ENCODE measurements at regions not wholly inside any gene's neighbourhood (a gene's known extent, or its start where the extent isn't known, plus 50 kb on each side); places are given as distances from the start of the nearest gene placed in this dataset.

DNA sequence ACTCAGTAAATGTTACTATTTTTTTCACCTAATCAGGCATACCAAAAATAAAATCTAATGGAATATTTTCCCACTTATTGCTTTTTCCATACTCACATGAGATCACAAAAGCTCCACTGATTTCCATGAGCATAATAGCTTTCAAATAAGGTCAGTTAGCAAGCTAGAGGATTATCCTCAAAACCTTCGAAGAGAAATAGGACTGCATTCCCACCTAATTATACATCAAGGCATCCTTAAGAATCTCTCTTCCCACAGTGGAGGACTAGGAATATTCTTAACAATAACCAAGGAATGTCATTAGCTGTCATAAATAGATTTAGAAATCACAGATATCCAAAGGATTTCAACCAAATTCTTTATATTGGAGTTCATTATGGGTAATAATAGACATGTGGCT, 127.9 kb upstream of the STT3B start:
- no peak for DNase-seq

DNA sequence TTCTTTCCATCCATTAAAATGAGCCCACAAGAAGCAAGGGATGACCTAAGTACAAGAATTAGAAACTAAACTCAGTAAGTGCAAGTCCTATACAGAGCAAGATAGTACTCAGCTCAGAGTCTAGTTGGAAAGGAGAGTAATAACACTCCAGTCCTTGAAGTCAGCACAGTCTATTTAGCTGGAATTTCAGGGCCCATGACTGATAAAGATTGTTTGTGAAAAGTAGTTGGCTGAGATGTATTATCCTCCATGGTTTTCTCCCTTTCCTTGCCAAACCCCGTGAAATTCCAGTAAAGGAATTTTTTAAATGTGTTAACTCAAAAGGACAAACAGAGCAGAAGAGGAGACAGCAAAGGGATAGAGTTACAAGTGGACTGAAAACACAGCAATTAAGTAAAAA, 127.2 kb upstream of the STT3B start:
- no peak for DNase-seq

DNA sequence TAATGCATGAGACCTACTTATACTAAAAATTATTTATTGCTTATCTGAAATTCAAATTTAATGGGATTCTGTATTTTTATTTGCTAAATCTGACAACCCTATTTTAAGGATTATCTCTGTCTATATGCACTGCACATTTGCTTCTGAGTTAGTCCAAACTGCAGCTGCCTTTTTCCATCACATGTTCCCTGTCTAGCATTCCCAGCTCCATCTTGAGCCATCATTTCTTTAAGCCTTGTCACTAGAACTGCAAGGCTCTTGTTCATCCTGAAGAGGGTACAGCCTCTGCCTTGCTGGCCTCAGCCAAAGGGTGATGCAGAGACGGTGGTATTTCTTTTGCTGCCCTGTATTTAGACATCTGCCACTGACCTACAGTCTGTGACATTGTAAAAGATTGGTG, 125.8 kb upstream of the STT3B start:
- DNase-seq, result no peak

DNA sequence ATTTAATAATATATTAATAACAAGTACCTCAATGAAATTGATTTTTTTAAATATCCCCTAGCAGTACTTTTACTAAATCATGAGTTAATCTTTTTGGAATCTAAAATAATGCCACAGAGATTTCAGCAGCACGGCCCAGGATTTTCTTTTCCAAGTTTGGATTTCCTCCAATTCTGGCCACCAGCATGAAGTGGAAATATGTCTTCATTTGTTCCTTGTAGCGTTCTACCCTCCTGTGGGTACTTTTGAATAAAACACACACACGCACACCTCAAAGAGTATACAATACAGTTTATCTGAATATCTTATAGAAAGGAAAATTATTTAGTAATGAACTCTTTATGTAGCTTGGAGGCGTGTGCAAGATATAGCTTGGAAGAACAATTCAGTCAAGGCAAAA, 125.1 kb upstream of the STT3B start:
- DNase-seq, result no peak

DNA sequence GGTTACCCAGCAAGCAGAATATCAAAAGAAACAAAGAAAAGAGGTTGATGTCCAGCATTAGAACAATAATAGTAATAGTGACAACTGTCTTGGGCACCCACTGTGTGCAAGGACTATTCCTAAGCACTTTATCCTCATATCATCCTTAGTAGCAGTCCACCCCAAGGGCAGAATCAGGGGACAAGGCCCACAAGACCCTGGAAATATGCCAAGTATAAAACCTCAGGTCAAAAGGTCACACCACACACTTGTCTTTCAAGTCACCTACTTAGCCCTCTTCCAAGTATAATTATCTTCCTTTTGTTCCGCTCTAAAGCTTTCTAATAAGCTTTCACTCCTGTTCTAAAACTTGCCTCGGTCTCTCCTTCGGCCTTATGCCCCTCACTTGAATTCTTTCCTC, 124.0 kb upstream of the STT3B start:
- DNase-seq, result no peak

DNA sequence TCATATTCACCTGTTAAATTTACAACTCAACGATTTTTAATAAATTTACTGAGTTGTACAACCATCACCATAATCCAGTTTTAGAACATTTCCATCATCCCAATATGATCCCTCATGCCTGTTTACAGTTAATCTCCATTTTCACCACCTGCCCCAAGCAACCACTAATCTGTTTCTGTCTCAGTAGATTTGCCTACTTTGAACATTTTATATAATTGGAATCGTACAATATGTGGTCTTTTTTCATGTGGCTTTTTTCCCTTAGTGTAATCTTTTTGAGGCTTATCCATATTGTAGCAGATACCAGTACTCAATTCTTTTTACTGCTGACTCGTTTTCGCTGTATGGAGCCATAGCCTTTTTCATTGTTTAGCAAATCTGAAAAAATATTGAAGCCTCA, 123.3 kb upstream of the STT3B start:
- DNase-seq, result no peak

DNA sequence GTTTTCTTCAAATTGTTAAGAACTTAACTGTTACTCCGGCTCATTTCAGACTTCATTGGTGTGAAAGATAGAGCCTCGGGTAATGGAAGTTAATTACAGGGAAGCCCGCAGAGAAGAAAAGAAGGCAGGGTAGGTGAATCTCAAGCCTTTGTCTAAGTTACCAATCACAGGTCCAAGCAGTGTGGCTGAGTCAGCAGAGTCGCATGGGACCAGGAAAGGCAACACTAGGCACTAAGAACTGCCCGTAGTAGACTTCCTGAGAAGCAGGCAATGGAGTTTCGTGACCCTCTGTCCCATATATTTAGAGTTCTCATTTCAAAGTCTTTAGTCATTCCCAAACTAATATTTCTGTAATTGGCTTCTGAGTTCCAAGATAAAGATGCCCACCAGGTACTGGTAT, 122.9 kb upstream of the STT3B start:
- no peak for DNase-seq

DNA sequence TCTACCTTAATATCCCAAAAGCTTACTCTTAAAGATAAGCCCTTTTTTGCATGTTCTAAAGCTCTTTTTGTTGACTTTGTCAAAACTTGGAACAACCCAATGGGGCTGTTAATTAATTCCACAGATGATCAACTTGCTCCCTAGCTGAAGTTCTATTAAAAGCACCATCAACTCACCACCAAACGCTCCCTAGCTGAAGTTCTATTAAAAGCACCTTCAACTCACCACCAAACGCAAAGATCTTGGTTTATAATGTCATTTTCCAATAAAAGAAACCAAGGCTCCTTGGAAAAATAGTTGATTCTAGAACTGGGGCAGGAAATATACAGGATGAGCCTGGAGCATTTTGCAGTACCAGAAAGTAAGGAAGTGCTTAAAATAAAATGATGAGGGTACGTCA, 122.3 kb upstream of the STT3B start:
- DNase-seq, result no peak

DNA sequence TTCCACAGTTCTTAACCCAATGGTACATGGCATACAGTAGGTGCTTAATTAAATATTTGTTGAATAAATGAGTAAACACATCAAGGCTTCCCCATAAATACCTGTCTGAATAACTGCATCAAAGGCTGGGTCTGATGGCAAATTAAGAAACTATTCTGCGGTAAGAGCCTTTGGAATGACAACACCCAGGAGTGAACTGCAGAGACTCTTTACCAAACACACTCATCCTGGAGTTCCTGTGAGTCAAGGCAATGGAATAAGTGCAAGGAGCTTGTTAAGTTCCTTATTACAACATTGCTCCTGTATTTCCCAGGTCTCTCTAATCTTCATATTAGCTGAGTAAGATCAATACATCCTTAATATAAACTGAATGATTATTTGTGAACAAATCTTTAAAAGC, 119.9 kb upstream of the STT3B start:
- no peak for DNase-seq

DNA sequence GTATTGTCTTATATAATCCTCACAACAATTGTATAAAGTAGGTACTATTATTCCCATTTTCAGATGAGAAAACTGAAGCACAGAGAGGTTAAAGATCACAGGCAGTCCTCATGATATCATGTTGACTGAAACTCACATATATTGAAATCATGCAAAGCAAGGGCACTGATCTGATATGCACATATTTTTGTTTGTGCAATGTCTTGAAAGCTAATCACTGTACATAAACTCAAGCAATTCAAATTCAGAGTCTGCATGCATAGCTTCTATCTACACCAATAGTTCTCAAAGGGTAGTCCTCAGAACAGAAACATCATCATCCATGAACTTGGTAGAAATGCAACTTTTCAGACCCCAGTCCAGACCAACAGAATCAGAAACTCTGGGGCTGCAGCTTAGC, 119.2 kb upstream of the STT3B start:
- no peak for DNase-seq

DNA sequence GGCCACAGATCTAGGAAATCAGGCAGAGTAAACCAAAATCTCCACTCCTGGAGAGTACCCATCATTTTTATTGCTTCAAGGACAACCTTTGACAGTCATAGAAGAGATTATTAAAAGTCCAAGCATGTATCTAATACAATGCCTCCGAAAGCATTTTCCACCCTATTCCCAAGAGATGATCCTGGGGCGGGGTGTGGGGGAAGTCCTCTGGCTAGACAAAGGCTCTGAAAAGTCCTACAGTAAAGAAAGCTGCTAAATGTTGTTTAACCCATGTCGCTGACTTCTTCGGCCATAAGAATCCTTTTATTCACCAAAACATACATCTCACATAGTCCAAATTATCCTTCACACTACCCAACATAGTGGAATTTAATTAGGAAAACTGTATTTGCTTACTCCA, 115.7 kb upstream of the STT3B start:
- no peak for DNase-seq

DNA sequence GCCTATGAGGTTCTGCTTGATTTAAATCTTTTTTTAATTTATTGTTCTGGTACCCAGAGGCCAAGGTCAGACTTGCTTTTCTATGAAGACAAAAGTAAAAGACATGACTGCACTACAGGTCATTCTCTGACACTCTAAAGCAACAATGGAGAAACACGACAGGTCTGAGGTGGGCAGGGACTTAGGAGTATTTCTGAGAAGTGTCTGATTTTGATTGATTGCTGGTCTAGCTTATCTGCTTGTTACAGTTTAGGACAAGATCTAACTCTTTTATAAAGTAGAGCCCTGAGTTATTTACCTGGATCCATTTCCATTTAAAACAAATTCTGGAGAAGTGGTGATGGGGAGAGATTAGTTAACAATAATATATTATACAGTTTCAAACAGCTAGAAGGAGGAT, 115.2 kb upstream of the STT3B start:
- DNase-seq, result no peak

DNA sequence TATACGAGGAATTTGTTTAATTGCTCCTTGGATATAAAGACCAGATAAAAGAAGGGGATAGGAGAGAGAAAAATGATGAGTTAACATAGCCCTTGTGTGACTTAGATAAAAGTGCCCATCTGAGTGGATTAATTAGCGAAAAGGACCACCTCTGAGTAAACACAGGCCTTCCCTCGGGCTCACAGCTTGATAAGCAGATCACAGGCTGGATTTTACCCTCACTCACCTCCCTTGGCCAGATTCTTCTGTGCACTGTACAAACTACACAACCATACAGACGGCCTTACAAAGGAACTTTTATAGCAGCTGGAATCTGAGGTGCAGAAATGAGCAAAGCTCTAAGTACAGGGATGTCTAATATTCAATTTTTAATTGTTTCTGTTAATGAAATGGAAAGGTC, 112.4 kb upstream of the STT3B start:
- no peak for DNase-seq

DNA sequence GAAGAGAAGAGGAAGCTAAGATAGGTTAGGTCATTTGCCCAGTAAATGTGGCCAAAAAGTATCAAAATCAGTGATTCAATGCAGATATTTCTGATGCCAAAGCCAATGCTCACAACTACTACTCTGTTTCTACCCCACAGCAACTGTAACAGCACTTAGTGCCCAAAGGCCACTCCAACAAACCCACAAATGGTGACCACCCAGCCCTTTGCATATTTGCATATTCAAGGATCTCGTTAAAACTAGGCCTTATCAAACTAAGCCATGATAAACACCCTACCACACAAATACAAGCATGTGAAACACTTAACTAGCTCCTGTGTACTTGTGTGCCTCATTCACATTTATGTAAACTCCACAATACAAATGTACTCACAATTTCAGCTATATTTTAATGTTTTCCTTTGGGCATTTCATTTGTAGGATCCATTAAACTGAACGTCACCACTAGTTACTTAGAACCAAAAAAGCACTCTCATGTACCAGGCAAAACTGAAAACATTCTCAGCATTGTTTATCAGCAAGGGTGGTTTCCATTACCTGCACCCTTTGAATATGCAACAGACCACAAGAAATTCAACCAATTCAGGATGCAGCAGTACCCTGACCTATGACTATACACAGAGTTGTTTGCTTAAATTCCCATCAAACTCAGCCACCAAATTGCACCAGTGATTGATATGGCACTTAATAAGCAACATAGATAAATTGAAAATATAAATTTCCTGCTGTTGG, 111.2 kb upstream of the STT3B start:
- no peak for DNase-seq

DNA sequence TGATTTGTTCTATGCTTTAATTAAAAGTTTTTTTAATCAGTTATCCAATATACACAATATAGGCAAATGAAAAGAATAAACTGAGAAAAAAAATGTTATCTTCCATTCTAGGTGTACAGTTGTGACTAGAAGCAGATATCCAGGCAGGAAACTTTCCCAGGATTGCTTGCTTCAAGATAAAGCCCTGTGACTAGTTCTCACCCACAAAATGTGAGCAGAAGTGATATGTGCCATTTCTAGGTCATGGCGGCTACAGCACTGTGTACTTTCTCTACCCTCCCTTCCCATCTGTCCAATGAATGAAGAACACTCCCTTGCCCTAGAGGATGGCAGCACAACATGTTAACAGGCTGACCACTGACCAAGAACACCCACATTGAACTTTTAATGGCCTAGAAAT, 110.5 kb upstream of the STT3B start:
- DNase-seq, result no peak

DNA sequence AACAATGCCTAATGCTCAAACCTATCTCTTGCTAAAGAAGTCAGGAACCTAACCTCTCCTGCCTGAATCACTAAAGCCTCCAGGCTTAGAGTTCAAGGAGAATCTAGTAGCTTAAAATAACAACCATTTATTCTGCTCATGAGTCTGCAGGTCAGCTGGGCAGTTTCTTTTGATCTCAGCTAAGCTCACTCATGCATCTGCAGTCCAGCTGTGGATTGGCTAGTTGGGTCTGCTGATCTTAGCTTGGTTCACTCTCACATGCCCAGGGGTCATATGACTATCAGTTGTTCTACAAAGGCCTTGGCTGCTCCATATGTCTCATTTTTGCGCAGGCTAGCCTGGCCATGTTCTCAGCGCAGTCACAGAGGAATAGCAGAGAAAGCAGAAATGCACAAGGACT, 109.2 kb upstream of the STT3B start:
- no peak for DNase-seq

DNA sequence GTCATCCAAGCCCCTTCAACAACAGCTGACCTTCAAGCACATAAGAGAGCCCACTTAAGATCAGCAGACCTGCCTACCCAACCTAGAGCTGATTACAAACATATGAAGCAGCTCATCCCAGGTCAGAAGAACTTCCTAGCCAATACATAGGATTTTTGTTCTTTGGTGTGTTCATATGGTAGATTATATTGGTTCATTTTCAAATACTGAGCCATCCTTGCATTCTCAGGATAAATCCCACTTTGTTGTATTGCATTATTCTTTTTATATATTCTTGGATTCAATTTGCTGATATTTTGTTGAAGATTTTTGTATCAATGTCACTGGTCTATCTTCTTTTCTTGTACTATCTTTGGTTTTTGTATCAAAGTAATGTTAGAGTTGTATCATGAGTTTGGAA, 107.3 kb upstream of the STT3B start:
- no peak for DNase-seq

DNA sequence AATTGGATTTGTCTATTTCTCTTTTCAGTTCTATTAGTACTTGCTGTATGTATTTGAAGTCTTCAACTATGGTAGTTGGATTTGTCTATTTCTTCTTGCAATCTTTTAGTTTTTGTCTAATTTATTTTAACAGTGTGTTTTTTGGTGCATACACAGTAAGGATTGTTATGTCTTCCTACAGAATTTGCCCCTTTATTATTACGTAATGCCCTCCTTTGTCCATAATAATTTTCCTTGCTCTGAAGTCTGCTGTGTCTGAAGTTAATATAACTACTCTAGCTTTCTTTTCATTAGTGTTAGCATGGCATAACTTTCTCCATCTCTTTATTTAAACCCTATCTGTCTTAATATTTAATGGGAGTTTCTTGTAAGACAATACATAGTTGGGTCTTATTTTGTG, 105.1 kb upstream of the STT3B start:
- no peak for DNase-seq

DNA sequence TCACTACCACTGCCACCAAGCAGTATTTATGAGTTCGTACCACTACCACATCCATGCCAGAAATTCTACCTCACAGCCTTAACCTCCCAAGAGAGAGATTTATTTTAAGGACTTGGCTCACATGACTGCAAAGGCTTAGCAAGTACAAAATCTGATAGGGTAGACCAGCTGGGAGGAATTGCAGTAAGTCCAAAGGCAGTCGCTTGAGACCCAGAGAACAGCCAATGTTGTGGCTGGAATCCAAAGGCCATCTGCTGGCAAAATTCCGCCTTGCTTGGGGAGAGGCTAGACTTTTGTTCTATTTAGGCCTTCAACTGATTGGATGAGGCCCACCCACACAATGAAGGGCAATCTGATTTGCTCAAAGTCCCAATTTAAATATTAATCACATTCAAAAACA, 101.4 kb upstream of the STT3B start:
- no peak for DNase-seq

DNA sequence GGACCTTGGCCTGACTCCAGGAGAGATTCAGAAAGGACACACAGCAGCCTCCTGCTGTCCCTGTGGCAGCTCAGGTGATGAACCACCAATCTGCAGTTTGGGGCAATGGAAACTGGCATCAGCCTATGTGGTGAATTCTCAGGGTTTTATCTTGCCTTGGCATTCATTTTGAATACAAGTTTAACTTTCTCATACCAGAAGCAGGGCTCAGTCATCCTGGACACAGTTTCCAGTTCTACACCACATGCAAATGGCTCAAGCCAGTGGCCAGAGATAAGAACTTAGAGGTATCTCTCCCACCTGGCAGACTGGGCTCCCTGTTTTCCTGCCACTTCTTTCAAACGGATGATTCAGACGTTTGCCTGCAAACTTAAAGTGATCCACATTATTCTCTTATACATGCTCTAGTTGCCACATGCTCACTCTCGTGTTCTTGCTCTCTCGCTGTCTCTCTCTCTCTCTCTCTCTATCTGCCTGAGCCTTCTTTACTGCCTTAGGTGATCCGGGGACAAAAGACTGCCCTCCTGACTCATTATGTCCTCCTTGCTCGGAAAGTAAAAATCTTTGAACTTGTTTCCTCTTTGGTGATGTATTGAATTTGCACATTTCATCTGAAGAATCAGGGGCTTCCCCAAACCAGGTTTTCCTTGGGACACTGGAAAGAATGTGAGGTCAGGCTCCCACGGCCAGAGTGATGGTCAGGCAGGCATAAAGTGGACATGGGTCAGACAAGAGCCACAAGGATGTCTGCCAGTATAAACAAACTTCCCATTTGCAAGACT, 99.6 kb upstream of the STT3B start:
- no peak for DNase-seq

DNA sequence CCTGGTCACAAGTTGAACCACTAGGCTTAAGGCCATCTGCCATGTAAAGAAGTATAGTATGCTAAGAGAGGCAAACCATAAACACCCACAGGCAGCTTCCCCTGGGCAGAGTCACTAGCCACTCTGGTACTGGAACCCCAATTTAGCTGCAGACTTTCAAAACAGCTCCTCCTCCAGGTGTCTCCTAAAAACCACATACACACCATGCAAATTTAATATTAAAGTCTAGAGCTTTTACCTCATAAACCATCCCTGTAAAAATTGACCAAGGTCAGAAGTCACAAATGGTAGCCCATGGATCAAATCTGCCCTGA, 99.1 kb upstream of the STT3B start:
- DNase-seq, result no peak

DNA sequence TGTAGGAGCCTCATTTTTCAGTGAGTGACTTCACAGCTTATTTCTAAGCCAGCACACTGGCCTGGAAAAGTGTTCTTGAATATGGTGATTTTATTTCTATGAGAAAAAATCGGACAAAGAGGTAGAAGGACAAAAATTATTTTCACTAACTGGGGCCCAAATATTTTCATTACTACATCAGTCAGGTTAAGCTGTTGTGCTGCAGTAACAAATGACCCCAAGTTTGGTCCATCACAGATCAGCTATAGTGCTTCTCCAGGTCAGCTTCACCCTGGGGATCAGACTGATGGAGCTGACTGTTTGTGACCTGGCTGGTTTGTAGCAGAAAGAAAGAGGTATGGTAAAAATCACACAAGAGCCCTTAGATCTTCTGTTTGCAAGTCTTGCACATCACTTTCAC, 97.9 kb upstream of the STT3B start:
- DNase-seq, result no peak

DNA sequence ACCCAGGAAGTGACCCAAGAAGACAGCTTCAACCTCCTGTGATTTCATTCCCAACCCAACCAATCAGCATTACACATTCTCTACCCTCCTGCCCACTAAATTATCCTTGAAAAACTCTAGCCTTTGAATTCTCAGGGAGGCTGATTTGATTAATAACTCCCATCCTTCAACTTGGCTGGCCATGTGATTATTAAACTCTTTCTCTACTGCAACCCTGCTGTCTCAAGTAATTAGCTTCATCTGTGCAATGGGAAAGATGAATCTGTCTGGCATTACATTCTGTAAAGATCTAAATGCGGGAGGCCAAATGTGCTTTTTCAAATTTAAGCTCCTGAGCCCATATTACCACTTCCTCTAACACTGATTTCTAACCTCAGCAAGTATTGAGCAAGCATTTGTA, 95.9 kb upstream of the STT3B start:
- no peak for DNase-seq

DNA sequence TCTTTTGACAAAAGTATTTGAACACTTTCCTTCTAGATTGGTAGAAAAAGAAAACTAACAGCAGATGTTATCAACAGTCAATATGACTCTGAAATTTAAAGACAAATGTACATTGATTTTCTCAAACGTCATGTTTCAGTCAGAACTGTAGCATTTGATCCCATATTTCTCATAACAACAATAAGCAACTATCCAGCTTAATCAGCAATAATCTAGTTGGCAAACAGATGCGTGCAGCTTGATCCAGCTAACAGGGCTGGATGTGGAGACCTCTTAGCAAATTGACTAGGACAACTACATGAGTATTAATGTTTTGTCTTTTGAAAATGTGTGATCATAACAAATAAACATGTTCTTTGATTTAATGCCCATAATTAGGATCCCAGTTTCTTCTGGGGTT, 94.0 kb upstream of the STT3B start:
- no peak for DNase-seq

Data from DMS79 treated with DMSO at 0.1 percent for 48 hours (cell line).